Activated effector memory CD4-positive, alpha-beta T cell treated with anti-CD3 and anti-CD28 coated beads, Interleukin-2, amount 50 U/mL, for 16 hours (primary cell): ENCODE measurements at regions not wholly inside any gene's neighbourhood (a gene's known extent, or its start where the extent isn't known, plus 50 kb on each side); places are given as distances from the start of the nearest gene placed in this dataset.

Source experiments
- DNase-seq: peaks from one replicate; pipeline ENCODE4 v3.0.0-alpha.2; 2020

DNA sequence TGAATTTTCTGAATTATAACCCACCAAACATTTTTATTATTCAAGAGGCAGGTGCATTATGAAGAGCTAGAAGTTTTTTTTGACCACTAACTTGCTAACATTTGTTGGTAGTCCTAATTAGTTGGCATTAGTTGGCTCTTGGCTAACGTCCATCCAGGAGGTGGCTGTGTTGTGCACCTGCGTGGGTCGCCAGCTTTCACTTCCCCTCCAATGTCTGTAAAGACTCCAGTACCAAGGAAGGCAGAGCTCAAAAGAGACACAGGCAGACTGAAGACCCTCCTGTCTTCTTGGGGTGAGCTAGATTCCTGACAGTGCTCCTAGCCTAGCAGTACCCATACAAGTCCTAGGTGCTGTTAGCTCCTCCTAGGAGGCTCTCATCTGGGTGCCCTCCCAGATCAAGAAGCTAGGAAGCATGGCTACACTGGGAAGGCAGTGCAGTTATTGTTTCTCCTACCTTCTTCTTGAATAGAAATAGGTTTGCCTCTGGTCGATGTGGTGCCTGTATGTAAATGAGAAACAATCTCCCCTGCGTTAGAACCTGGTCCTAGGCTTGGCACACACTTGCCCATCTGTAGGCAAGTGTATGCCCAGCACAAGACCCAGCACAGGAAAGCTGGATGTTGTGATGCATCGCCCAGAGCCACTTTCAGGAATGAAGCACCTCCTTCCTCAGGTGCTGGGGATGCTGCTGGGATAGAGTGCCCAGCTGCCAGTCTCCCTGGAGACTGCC lies 190.9 kb downstream of the ICE1 start:
- DNase-seq: no peak

DNA sequence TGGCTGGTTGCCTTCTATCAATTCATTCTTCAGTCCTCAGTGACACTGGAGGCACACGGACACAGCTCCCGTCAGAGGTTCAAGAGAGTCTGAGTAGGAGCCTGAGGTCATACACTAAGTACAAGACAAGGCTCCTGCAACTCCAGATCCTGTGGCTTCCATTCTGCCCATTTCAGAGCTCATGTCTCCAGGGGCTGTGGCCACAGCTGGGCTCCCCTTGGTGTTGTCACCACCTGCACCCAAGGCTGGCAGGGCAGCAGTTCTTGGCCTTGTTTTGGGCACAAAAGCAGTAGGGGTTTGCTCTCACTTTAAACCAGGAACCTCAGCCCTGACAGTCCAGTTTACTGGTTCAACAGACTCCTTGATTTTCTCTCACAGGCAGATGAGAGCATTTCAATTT lies 189.6 kb downstream of the ICE1 start:
- no peak for DNase-seq

DNA sequence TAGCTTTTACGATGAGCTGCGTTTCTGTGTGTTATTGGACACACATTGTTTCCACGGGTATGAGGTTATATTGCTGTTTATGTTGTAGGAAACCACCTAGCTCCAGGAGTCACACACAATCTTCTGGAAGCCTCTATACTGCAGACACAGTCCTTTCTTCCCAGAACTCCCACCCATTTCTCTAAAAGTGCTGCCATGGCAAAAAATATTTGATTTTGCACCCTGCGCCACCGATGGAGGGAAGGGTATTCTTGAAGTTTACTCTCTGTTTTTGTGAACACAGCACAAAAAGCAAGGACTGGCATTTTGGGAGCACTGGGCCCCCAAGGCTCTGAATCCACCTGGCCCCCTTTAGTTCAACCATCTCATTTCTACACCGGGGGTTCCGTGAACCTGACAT lies 187.5 kb downstream of the ICE1 start:
- no peak for DNase-seq

DNA sequence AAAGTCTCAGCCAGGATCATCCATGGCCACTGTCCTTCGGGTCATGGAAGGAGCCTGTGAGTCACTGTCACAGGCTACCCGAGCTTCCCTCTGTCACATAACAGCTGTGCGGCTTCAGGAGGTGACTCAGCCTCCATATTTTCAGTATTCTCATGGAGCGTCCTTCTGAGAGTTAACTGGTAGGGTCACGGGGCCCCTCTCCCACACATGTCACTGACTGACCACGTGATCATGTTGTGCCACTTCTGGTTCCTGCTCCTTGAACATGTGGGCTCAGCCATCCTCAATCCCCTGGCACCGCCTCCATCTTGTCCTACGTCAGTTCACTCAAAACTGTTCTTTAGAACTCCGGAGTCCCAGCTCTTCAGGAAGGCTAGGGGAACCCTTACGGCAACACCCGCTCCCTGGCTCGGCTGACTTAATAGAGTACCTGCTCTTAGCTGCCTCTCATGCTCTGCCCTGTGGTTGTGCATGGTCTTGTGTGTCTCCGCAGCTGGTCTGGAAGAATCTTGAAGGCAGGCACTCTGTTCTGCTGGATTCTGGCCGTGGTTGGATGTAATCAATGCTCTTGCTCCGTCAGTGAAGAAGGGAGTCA lies 182.8 kb downstream of the ICE1 start:
- no peak for DNase-seq

DNA sequence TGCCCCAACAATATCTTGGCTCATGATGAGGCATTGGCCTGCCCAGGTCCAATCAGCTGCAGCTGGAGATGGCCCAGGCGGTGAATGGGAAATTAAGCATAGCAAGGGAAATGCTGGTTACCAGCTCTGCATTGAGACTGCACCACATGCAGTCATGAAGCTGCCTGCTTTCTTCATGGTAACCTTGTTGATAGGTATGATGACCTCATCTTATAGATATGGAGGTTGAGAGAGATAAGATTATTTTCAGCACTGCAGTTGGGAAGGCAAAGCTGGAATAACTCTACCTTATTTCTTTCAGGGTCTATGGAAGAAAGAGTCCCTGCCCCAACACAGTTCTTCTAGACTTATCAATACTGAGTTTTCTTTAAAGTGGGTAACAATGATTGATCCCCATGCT lies 180.1 kb downstream of the ICE1 start:
- DNase-seq: no peak

DNA sequence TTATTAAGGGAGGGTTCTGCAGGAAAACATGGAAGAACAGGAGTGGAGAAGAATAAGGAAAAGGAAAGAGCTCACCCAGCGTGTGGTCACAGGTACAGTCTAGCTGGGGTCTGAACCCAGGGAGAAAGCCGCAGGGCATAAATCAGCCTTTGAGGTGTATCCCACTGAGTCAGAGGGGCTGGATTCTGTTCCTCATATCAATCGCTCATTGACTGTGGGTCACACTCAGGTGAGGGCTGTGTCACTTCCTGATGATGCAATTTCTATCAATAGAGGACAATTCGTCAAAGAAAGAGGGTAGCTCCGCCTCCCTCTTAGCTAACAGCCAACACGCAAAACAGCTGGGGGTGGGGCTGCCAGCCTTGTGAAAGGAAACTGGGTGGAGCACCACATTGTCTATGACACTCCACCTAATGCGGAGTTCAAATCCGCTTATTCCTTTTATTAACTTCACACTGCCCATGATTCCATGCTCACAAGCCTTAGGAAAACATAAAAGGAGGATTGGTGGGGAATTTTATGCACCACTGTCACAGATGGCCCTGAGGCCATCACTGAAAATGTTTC lies 176.2 kb downstream of the ICE1 start:
- DNase-seq: no peak

DNA sequence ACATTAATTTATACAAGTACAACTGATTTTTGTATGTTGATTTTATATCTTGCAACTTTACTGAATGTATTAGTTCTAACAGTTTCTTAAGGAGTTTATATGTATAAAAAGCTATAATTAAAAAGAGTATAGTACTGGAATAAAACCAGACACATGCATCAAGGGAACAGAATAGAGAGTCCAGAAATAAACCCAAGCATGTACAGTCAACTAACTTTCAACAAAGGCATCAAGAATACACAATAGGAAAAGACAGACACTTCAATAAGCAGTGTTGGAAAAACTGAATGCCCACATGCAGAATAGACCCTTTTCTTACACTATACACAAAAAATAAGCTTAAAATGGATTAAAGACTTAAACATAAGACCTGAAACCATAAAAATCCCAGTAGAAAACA lies 170.9 kb downstream of the ICE1 start:
- no peak for DNase-seq

DNA sequence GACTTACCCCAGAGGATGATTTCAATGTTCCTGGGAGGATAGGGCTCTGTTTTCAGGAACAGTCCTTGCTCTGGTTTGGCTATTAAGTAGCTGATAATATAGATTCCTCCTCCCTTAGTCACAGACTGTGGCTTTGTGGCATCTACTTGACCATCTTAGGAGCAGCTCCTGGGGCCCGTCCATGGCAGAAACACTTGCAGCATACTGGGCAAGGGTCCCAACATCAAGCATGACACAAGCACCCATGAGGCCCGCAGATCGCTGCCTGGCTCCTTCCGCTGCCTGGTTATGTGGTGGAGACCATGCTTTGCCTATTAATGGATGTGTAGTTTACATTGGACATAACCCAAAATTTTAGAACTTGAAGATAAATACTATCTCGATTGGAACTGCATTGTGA lies 170.1 kb downstream of the ICE1 start:
- DNase-seq: no peak

DNA sequence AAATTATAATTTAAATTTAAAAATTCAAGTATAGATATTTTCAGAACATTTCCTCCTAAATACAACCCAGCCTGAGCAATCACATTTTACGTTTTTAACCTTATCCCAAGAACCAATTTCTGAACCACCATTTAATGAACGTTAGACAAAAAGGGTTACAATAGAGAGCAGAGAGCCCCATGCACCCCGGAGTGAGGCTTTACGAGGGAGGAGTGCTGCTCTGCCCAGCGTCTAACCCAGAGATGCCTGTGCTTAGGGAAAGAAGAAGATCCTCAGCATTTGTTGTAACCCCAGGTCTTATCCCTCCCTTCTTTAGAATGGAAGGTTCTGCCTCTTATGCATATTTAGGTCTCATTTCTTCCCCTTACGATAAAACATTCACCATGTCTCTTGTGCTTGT lies 169.1 kb downstream of the ICE1 start:
- no peak for DNase-seq

DNA sequence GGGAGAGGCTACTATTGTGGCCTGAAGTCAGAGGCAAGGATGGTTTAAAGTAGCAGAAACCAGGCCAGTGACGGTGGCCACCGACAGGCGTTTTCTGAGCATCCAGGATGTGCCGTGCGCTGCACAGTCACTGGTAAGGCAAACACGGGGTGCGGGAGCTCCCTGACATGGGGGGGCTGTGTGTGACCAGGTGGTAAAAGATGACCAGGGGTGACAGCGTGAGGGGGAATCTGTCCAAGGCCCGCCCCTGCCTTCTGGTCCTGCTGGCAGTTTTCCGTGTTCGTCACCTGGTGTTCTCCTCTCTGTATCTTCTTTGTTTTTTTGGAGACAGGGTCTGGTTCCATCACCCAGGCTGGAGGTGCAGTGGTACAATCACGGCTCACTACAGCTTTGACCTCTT lies 167.4 kb downstream of the ICE1 start:
- DNase-seq: no peak

DNA sequence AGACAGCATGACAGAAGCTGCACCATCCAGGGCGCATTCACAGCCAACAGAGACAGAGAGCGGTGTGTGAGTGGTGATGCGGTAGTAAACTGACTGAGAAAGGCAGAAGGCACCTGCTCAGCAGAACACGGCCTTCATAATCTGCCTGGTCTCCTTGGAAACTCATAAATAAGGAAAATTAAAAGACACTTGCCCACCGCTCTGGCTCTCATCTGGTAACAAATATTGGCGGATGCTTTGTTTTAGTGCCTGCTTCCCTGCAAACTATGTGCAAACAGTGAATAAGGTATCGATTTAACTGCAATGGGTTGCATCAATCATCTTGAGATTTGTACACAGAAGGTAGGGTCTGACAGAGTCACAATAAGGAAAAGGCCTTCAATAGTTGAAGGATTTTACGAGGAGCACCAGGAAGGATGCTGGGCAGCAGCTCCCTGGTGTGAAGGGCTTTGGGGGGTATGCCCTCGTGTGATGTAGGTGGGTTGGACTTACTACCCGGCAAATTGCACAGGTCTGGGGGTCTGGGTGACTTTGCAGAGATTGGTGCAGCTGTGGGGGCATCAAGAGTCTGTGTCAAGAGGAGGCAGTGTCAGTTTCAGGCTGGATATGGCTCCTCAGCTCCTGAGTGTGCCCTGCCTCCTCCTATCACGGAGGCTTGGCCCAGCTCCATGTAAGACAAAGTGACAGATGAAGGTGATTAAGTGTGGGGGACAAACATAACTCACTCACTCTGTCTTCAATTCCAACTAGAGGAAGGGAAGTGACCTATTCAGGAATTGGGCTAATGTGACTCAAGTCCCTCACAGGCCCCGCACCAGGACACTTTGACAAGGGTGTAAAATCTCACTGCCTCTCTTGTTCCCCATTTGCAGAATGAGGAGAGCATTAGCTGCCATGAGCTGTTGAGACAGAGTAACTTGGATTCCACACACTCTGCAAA lies 166.7 kb downstream of the ICE1 start:
- no peak for DNase-seq

DNA sequence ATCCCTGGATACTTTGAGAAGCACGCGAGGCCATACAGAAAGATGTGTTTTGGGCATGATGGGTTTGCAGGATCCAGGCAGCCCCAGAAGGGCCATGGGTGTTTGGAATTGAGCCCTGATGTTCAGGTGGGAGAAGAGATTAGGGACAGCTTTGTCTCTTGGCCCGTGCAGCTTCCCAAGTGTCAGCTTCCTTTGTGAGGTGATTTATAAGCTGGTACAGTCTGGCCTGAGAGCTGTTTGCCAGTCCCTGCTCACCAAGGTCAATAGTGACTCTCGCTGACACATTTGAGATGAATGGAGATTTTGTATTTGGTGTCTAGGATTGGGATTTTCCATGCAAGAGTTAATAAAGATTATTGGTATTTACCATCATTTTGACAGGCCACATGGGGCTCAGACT lies 165.9 kb downstream of the ICE1 start:
- DNase-seq: no peak

DNA sequence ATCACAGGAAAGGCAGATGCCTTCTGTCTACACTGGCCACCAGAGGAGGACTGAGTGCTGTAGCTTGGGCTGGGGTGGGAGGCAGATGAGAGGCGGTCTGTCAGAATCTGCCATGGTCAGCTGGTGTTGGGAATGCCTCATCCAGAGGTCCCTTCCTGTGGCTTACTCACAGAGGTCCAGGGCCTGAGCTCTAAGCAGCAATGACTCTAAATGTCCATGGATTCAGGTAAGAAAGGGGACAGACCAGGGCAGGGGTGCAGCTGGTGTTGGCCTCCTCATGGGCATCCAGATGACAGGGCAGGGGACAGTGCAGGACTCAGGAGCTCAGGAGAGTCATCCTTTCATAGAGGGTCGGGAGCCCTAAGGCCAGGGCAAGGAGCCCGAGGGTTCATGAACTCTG lies 165.0 kb downstream of the ICE1 start:
- no peak for DNase-seq

DNA sequence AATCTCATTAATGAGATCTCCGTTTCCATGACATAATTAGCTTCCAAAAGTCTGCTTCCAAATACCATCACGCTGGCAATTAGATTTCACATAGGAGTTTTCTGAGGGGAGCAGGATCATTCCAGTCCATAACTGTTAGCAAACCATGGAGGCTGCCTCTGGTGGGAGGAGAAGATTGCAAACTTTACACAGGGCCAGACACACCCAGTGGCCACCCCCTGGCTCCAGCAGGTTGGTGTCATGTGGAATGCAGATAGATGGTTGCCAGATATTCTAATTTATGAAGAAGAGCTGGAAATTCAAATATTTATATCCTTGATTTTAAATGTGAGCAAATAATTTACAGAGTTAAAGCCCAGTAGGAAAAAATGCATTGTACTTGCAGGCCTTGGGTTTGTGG lies 164.2 kb downstream of the ICE1 start:
- no peak for DNase-seq

DNA sequence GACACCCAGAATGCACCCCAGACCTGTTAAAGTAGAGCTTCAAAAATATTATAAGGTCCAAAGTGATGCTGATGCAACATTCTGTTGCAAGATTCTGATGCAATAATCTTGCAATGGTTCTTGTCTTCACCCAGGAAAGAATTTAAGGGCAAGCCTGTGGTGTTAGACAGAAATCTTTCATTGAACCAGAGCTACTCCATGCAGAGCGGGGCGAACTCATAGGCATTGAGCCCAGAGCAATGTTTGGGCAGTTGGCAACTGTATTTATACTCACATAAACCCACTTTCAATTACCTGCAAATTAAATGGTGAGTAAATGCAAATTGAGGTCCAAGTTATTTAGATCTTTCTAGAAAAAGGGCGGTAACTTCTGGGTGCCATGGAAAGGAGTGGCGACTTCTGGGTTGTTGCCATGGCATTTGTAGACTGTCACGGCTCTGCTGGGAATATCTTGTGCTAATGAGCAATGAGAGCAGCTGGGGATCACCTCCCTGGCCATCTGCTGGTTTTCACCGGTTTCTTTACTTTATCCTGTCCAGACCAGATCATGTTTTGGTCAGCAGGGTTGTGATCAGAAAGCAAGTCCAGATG lies 163.4 kb downstream of the ICE1 start:
- no peak for DNase-seq

DNA sequence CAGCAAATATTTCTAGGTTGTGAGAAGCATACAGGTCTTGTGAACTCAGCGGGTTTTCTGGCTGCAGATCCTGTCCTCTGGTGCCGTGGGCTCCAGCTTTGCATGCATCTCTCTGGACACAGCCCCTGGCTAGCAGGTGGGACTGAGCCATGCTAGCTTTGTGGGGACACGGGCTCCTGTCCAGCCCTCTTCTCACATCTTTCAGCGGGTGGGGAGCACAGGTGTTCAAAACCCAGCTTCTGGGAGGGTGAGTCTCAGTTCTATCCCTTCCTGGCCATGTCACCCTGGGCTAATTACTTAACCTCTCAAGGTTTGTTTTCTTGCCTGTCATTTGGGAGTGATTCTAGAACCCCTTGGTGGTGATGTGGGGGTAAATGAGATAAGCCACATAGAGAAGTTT lies 162.3 kb downstream of the ICE1 start:
- DNase-seq: no peak

DNA sequence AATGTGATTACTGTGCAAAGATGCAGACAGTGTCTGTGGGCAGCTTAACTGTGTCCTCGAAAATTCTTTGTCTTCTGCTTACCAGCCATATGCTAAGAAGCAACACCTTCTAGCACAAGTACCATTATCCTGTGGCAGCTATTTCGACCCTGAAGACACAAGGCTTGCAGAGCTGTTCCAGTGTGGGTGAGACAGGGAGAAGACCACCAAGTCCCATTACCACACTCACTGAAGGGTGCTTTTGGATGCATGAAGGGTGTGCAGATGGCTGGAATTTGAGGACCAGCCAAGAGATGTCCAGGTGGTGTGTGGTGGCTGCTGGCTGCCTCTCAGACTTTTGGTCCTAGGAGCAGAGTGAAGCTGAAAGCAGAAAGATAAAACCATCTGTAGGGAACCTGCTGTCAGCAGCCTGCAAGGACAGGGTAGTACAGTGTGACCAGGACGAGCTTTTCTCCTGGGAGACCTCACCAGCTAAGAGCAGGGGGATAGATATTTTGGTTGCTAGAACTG lies 161.8 kb downstream of the ICE1 start:
- no peak for DNase-seq

DNA sequence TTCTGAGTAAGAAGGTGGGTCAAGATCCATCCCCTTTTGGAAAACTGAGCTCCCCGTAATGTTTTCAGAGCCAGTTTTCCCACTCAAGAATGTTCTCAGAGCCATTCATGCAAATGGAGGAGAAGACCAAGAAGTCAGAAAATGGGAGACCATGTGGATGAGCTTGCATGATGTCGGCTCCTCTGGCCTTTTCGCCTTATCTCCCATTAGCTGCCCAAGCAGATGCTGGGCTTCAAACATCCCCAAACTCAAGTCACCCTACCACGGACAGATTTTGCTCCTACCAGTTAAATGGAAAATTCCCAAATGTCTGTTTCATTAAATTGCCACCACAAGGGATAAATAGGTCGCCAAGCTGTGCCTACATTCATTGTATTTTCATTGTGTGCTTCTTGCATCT lies 161.4 kb downstream of the ICE1 start:
- DNase-seq: no peak

DNA sequence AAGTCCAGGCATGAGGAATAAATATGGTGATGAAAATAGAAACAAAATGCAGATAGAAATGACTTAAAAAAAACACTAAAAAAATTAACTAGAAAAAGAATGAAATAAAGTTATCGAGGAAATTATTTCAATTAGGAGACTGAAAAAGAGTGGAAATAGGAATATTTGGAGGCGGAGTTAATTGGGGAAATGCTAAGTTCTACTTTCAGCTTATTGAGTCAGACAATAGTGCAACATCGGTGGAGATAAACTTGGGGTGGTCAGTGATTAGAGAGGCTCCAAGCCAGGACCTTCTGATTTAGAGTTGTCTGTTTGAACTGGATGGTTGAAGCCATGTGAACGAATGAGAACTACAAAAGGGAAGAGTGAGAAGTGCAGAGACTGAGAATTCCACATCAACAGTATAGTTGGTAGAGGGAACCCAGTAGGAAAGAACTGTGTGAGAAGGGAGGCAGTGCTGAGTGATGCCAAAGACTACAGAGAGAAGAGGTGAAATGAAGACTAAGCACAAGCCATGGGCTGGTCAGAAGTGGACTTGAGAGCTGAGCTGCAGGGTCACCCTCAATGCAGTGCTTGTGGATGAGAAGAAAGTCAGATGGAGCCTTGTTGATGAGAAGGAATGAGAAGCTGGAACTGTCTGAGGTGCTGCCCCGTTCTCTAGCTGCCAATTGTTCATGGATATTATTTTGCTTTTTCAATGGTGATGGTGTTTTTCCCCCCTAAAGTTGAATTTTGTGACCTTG lies 160.7 kb downstream of the ICE1 start:
- DNase-seq: no peak

DNA sequence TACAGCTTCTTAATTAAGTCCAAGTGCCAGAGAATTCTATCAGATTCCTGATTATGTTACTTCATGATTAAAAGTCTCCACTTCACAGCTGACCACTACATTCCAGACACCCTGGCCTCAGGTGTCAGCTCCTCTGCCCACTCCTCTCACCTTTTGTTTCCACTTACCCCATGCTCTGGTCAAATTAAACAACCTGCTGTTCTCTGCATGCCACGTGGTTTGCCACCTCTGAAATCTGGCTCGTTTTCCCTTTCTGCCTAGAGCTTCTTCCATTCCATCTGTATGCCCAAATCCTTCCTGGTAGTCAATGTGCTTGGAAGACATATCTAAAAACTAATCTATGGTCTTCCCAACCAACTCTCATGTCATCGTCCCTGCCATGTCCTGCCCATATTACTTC lies 158.6 kb downstream of the ICE1 start:
- no peak for DNase-seq

DNA sequence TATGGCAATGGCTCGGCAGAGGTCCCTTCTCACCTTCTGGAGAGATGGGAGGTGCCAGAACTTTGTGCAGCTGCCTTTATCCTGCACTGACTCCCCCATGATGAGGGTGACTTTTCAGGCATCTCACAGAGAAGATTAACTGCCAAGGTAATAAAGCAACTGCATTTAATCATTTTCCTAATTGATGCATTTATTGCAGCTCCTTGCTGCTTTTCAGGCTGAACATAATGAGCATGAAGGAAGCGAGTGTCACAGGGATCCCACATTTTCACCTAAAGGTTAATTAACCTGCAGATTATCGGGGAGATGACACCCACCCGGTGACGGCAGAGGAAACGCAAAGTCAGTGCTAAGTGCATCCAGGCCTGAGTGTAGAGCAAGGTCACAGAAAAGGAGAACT lies 154.3 kb downstream of the ICE1 start:
- no peak for DNase-seq

DNA sequence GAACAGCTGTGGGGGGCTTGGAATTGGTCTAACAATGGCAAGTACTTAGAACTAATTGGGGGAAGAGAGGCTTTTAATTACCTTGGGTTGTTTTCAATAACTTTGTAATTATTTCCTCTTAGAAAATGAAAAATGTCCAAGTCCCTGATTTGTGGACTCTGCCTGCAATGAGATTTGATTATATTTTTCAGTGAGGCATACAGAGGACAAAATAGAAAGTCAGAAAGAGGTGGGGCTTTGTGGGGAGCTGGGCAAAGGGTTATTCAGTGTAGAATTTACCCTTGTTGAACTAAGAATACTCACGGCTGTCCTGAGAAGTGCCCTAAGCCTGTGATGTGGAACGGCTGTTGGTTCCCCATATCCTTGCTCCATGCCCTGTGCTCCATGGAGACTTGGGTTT lies 153.0 kb downstream of the ICE1 start:
- DNase-seq: no peak
